Lung (tissue), 11 donors: ENCODE measurements at regions not wholly inside any gene's neighbourhood (a gene's known extent, or its start where the extent isn't known, plus 50 kb on each side); places are given as distances from the start of the nearest gene placed in this dataset.

ENCODE experiments used
- ATAC-seq: fragments of 200-7000 bp; cut with Tn5 transposase; one replicate; pipeline ENCODE4 v1.9.1; 2020; ENCODE audit warnings: moderate number of reproducible peaks; ENCODE audit not compliant: insufficient read depth, low FRiP score
- DNase-seq, 3 donors: peaks; one replicate each; pipeline ENCODE4 v3.0.0-alpha.2; 2013 to 2017
- H3K27ac ChIP-seq, 2 donors: one replicate each; pipeline ENCODE4 v1.5.1; 2013; ENCODE audit warnings: mild to moderate bottlenecking in 2 of 2, moderate library complexity in 2 of 2, control low read depth in 1 of 2, inconsistent platforms in 1 of 2, low read depth in 1 of 2, low read length in 1 of 2
- H3K27me3 ChIP-seq, 3 donors: one replicate each; pipeline ENCODE4 v1.5.1; 2013; ENCODE audit warnings: low read length in 2 of 3; ENCODE audit not compliant: control insufficient read depth in 3 of 3, insufficient read depth in 3 of 3
- H3K36me3 ChIP-seq, 4 donors: one replicate each; pipeline ENCODE4 v1.5.1; 2013; ENCODE audit warnings: low read length in 4 of 4, mild to moderate bottlenecking in 1 of 4, moderate library complexity in 1 of 4; ENCODE audit not compliant: control insufficient read depth in 4 of 4, insufficient read depth in 4 of 4
- H3K4me1 ChIP-seq, 5 donors: one replicate each; pipeline ENCODE4 v1.5.1; 2013; ENCODE audit warnings: low read length in 5 of 5, mild to moderate bottlenecking in 2 of 5, moderate library complexity in 1 of 5; ENCODE audit not compliant: control insufficient read depth in 5 of 5, insufficient read depth in 5 of 5
- H3K4me3 ChIP-seq: one replicate; pipeline ENCODE4 v1.5.1; 2013; ENCODE audit warnings: mild to moderate bottlenecking, control low read depth, moderate library complexity
- H3K9ac ChIP-seq, 2 donors: one replicate each; pipeline ENCODE4 v1.5.1; 2013; ENCODE audit warnings: low read length in 2 of 2, control low read depth in 1 of 2; ENCODE audit not compliant: insufficient read depth in 1 of 2
- H3K9me3 ChIP-seq, 4 donors: one replicate each; pipeline ENCODE4 v1.5.1; 2013; ENCODE audit warnings: low read length in 3 of 4, mild to moderate bottlenecking in 1 of 4, moderate library complexity in 1 of 4; ENCODE audit not compliant: control insufficient read depth in 4 of 4, insufficient read depth in 3 of 4
- CTCF ChIP-seq: IDR thresholded peaks from 2 replicates; pipeline ENCODE4 v1.5.1; 2012; ENCODE audit warnings: mild to moderate bottlenecking; ENCODE audit errors: control extremely low read depth, extremely low read depth
- WGBS, 2 donors: extraction: QIAGEN DNeasy Blood & Tissue Kit; methylation state at CpG; one replicate each; pipeline ENCODE4 v1.1.7; 2013; 5-methylcytosine and 5-hydroxymethylcytosine counted together
- donor health status: control.
- donor health status: control.
- donor health status: Bipolar disorder and iron deficiency.
- donor health status: healthy.
- donor health status: DM: yes; HTN: yes; CAD: no.

- no peak overlapping the region for H3K27ac ChIP-seq
- 71 to 77% methylated on average over 2 of the region's 2 CpGs for WGBS, 2 donors
- H3K9ac ChIP-seq, result no peak overlapping the region
- no peak for ATAC-seq
- no peaks in the 10 kb centered on the region for H3K27me3 ChIP-seq
- TF ChIP-seq CTCF, result no peak
- H3K4me1 ChIP-seq, result peaks cover 0 to 10% (median 0%) of the 10 kb centered on the region in 5 donors
- H3K4me3 ChIP-seq, result no peak overlapping the region
- DNase-seq, result no peak
- no peaks in the 10 kb centered on the region for H3K9me3 ChIP-seq
- no peaks in the 10 kb centered on the region for H3K36me3 ChIP-seq
These were observed 177.2 kb downstream of the SEM1 start for GRCh38 chr7:96532428-96532935.

- peaks cover 0 to 10% (median 0%) of the 10 kb centered on the region in 5 donors for H3K4me1 ChIP-seq
- WGBS, 2 donors, result 80 to 90% methylated on average over 1 of the region's 1 CpG
- DNase-seq, result no peak
These were observed 178.3 kb downstream of the SEM1 start for GRCh38 chr7:96531331-96531730.

GRCh38 chr7:96530786-96531185 lies 178.9 kb downstream of the SEM1 start:
- Histone ChIP-seq H3K9ac (no peak overlapping the region), H3K4me1 (peaks cover 0 to 10% (median 0%) of the 10 kb centered on the region in 5 donors), H3K9me3 (no peaks in the 10 kb centered on the region), H3K4me3 (no peak overlapping the region), H3K27me3 (no peaks in the 10 kb centered on the region), H3K27ac (no peak overlapping the region), H3K36me3 (no peaks in the 10 kb centered on the region)
- no peak for ATAC-seq
- DNase-seq, result peak; percentile 33 to 89 (median 66)
- no peak for TF ChIP-seq CTCF
- WGBS, 2 donors, result 79 to 82% methylated on average over 1 of the region's 1 CpG

More at GRCh38 chr7:96531331-96531730, 178.3 kb downstream of the SEM1 start:
- Histone ChIP-seq H3K9ac (no peak overlapping the region), H3K27ac (no peak overlapping the region), H3K36me3 (no peaks in the 10 kb centered on the region), H3K9me3 (no peaks in the 10 kb centered on the region), H3K4me3 (no peak overlapping the region), H3K27me3 (no peaks in the 10 kb centered on the region)
- ATAC-seq, result no peak
- TF ChIP-seq CTCF, result no peak

- Histone ChIP-seq H3K36me3 (no peaks in the 10 kb centered on the region), H3K27ac (no peak overlapping the region), H3K9ac (no peak overlapping the region), H3K4me1 (peaks cover 0 to 7% (median 0%) of the 10 kb centered on the region in 5 donors), H3K4me3 (no peak overlapping the region), H3K27me3 (no peaks in the 10 kb centered on the region), H3K9me3 (no peaks in the 10 kb centered on the region)
- DNase-seq, result no peak
- no peak for TF ChIP-seq CTCF
- ATAC-seq, result no peak
- 81 to 85% methylated on average over 9 of the region's 9 CpGs for WGBS, 2 donors
These were observed 182.4 kb downstream of the SEM1 start for GRCh38 chr7:96527133-96527827.
